ENCODE measurements at regions not wholly inside any gene's neighbourhood (a gene's known extent, or its start where the extent isn't known, plus 50 kb on each side); places are given as distances from the start of the nearest gene placed in this dataset.

- H3K4me3 ChIP-seq (ENCODE audit: low read depth, low read length) = no peak overlapping the region
- in situ Hi-C loops (cut with HindIII; ENCODE audit: low pct_ligation_motif_present, low sequenced_read_pairs) = no loop called here
Measured at GRCh38 chr21:15227919-15228318, 163.1 kb upstream of the NRIP1 start.

GRCh38 chr21:15229390-15229789 is 164.6 kb upstream of the NRIP1 start:
- H3K36me3 ChIP-seq (replicated peaks) = no peaks in the 10 kb centered on the region
- no peaks in the 10 kb centered on the region for H3K27me3 ChIP-seq (replicated peaks)
- DNase-seq = no peak
- H3K4me3 ChIP-seq (ENCODE audit: low read depth, low read length) = no peak overlapping the region
- TF ChIP-seq, protein P1, sequence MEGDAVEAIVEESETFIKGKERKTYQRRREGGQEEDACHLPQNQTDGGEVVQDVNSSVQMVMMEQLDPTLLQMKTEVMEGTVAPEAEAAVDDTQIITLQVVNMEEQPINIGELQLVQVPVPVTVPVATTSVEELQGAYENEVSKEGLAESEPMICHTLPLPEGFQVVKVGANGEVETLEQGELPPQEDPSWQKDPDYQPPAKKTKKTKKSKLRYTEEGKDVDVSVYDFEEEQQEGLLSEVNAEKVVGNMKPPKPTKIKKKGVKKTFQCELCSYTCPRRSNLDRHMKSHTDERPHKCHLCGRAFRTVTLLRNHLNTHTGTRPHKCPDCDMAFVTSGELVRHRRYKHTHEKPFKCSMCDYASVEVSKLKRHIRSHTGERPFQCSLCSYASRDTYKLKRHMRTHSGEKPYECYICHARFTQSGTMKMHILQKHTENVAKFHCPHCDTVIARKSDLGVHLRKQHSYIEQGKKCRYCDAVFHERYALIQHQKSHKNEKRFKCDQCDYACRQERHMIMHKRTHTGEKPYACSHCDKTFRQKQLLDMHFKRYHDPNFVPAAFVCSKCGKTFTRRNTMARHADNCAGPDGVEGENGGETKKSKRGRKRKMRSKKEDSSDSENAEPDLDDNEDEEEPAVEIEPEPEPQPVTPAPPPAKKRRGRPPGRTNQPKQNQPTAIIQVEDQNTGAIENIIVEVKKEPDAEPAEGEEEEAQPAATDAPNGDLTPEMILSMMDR (IDR thresholded peaks at IDR 0.05; ENCODE audit: low read depth, low read length, missing control alignments) = no peak
- in situ Hi-C loops (cut with HindIII; ENCODE audit: low pct_ligation_motif_present, low sequenced_read_pairs) = no loop called here
- H3K27ac ChIP-seq = no peak overlapping the region

More at GRCh38 chr21:15227919-15228318, 163.1 kb upstream of the NRIP1 start:
- TF ChIP-seq, protein P1 (IDR thresholded peaks at IDR 0.05; ENCODE audit: low read depth, low read length, missing control alignments) = no peak
- DNase-seq = no peak
- Histone ChIP-seq H3K27ac (no peak overlapping the region), H3K27me3 (replicated peaks) (no peaks in the 10 kb centered on the region), H3K36me3 (replicated peaks) (no peaks in the 10 kb centered on the region)

DNA sequence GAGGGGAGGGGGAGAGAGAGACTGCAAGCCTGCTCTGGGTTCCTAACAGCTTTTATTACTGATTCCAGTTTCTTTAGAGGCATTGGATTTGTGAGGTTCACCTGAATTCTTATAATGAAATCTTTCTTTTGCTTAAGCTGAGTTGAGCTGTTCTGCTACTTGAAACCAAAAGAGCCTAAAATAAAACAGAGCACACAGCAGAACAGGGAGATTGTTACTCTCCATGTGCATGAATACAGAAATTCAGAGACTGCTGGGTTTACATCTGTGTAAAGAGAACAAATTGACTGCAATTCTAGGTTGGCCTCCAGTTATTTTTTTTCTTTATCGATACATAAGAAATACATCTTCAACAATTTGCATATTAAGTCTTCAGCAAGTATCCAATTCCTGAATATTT is 168.8 kb upstream of the NRIP1 start:
- DNase-seq = no peak
- no peak overlapping the region for H3K4me3 ChIP-seq (ENCODE audit: low read depth, low read length)
- TF ChIP-seq, protein P1 (IDR thresholded peaks at IDR 0.05; ENCODE audit: low read depth, low read length, missing control alignments) = no peak
- H3K27ac ChIP-seq = no peak overlapping the region
- H3K36me3 ChIP-seq (replicated peaks) = no peaks in the 10 kb centered on the region
- in situ Hi-C loops (cut with HindIII; ENCODE audit: low pct_ligation_motif_present, low sequenced_read_pairs) = no loop called here
- H3K27me3 ChIP-seq (replicated peaks) = no peaks in the 10 kb centered on the region

DNA sequence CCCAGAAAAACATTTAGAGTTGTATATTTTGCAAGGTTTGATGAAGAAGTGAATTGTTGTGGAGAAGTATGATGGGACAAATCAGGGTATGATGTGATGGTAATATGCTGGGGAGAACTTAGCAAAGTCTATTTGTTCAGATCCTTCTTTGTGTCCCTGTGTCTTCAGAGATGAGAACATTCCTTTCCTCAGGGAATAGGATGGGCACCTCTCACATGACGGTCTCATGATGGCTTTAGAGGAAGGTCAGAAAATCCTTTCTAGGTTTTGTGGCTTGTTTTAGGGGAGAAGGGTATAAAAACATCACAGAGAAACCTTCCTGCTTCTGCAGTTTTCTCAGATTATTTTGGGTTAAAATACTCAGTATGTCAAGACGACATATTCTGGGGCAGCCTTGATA is 171.3 kb upstream of the NRIP1 start:
- DNase-seq = no peak
- no peaks in the 10 kb centered on the region for H3K36me3 ChIP-seq (replicated peaks)
- no peak overlapping the region for H3K27ac ChIP-seq
- in situ Hi-C loops (cut with HindIII; ENCODE audit: low pct_ligation_motif_present, low sequenced_read_pairs) = no loop called here
- TF ChIP-seq, protein P1 (IDR thresholded peaks at IDR 0.05; ENCODE audit: low read depth, low read length, missing control alignments) = no peak
- no peaks in the 10 kb centered on the region for H3K27me3 ChIP-seq (replicated peaks)
- no peak overlapping the region for H3K4me3 ChIP-seq (ENCODE audit: low read depth, low read length)

DNA sequence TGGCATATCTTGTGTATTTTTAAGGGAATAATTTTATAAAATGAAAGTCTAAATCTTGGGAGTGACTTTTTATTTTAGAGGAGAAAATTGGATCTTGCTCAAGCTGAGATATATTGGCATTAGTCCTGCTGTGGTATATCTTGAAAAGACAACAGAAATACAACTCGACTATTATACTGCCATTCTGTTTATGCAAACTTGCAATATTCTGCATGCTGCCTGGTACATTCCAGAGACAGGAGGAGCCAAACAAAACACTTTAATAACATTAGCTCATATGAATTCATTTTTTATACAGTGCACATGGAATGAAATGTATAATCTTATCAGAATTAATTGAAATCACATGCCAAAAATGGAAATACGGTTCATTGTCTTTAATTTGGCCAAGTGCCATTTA is 176.0 kb upstream of the NRIP1 start:
- TF ChIP-seq, protein P1 (IDR thresholded peaks at IDR 0.05; ENCODE audit: low read depth, low read length, missing control alignments) = no peak
- Histone ChIP-seq H3K27ac (no peak overlapping the region), H3K27me3 (replicated peaks) (no peaks in the 10 kb centered on the region), H3K4me3 (ENCODE audit: low read depth, low read length) (no peak overlapping the region), H3K36me3 (replicated peaks) (no peaks in the 10 kb centered on the region)
- no peak for DNase-seq
- in situ Hi-C loops (cut with HindIII; ENCODE audit: low pct_ligation_motif_present, low sequenced_read_pairs) = no loop called here

DNA sequence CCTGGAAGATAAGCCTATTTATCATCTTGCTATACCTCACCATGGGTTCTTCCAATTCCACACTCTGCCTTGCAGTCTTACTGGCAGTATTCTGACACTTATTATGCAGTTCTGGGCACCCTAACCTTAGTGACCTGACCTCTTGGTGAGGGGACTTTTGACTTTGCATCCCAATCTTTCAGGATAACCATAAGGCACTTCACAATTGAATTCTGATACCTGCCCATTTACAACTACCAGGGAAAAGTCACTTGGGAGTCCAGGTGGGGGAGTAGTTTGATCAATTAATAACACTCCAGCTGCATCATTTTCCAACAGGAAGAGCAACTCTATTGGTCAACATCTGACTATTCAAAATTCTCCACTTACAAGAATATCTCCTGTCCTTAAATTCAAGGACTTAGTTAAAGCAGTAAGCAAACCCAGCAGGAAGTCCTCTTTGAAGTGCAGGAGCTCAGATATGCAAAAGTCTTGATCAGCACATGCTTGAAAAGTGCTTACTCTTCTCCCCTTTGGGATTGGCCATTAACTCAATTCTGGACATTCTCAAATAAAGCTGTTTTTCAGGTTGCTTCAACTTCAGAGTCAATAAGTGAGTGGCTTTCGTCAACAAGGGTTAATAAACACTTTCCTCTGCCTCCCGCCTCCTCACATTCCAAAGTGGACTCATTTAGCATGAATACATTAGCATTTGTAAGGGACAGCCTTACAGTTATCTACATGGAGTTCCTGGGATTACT is 177.4 kb upstream of the NRIP1 start:
- no peaks in the 10 kb centered on the region for H3K36me3 ChIP-seq (replicated peaks)
- TF ChIP-seq, protein P1 (IDR thresholded peaks at IDR 0.05; ENCODE audit: low read depth, low read length, missing control alignments) = no peak
- H3K4me3 ChIP-seq (ENCODE audit: low read depth, low read length) = no peak overlapping the region
- no peak for DNase-seq
- in situ Hi-C loops (cut with HindIII; ENCODE audit: low pct_ligation_motif_present, low sequenced_read_pairs) = no loop called here
- H3K27ac ChIP-seq = no peak overlapping the region
- H3K27me3 ChIP-seq (replicated peaks) = no peaks in the 10 kb centered on the region

Measured in brain microvascular endothelial cell (primary cell).